ENCODE measurements at regions not wholly inside any gene's neighbourhood (a gene's known extent, or its start where the extent isn't known, plus 50 kb on each side); places are given as distances from the start of the nearest gene placed in this dataset.

GRCh38 chr16:55081622-55082590 lies 151.2 kb downstream of the IRX5 start:
- Mint-ChIP-seq H3K27ac (ENCODE audit: unreplicated experiment) (no peak overlapping the region), H3K9me3 (ENCODE audit: low read depth, unreplicated experiment) (peaks cover 2% of the 10 kb centered on the region), H3K27me3 (ENCODE audit: unreplicated experiment) (peaks cover 32% of the 10 kb centered on the region), H3K4me1 (ENCODE audit: low read depth, unreplicated experiment) (no peaks in the 10 kb centered on the region), H3K36me3 (ENCODE audit: insufficient read depth, unreplicated experiment) (no peaks in the 10 kb centered on the region), H3K4me3 (ENCODE audit: low read depth, unreplicated experiment) (no peak overlapping the region)
- DNase-seq = no peak
- CTCF ChIA-PET = interaction anchor here (0.7 kb wide), 1 partner anchor 35 kb away, joined by 3 read pairs; no protein-coding TSS in a partner anchor
- no peak for TF ChIP-seq CTCF (IDR thresholded peaks at IDR 0.05; ENCODE audit: unreplicated experiment)
- BruUV-seq (replicated peaks) = no TSS peak
- intact Hi-C loops (cut with micrococcal nuclease; ENCODE audit: unreplicated experiment) = no loop called here

- no peak overlapping the region for H3K4me3 Mint-ChIP-seq (ENCODE audit: low read depth, unreplicated experiment)
- H3K27ac Mint-ChIP-seq (ENCODE audit: unreplicated experiment) = no peak overlapping the region
- intact Hi-C loops (cut with micrococcal nuclease; ENCODE audit: unreplicated experiment) = no loop called here
Observed at GRCh38 chr16:55082591-55082976, 151.9 kb downstream of the IRX5 start.

GRCh38 chr16:55083052-55083451 lies 152.4 kb downstream of the IRX5 start:
- no peak for DNase-seq
- Mint-ChIP-seq H3K27ac (ENCODE audit: unreplicated experiment) (no peak overlapping the region), H3K9me3 (ENCODE audit: low read depth, unreplicated experiment) (peaks cover 2% of the 10 kb centered on the region), H3K36me3 (ENCODE audit: insufficient read depth, unreplicated experiment) (no peaks in the 10 kb centered on the region), H3K4me1 (ENCODE audit: low read depth, unreplicated experiment) (no peaks in the 10 kb centered on the region), H3K4me3 (ENCODE audit: low read depth, unreplicated experiment) (no peak overlapping the region), H3K27me3 (ENCODE audit: unreplicated experiment) (peaks cover 32% of the 10 kb centered on the region)
- CTCF ChIA-PET = no interaction called here
- no TSS peak for BruUV-seq (replicated peaks)
- TF ChIP-seq CTCF (IDR thresholded peaks at IDR 0.05; ENCODE audit: unreplicated experiment) = no peak
- intact Hi-C loops (cut with micrococcal nuclease; ENCODE audit: unreplicated experiment) = no loop called here

More at GRCh38 chr16:55082591-55082976, 151.9 kb downstream of the IRX5 start:
- DNase-seq = no peak
- no peaks in the 10 kb centered on the region for H3K4me1 Mint-ChIP-seq (ENCODE audit: low read depth, unreplicated experiment)
- H3K9me3 Mint-ChIP-seq (ENCODE audit: low read depth, unreplicated experiment) = peaks cover 2% of the 10 kb centered on the region
- CTCF ChIA-PET = interaction anchor here (0.7 kb wide), 1 partner anchor 34 kb away, joined by 3 read pairs; no protein-coding TSS in a partner anchor
- H3K36me3 Mint-ChIP-seq (ENCODE audit: insufficient read depth, unreplicated experiment) = no peaks in the 10 kb centered on the region
- no peak for TF ChIP-seq CTCF (IDR thresholded peaks at IDR 0.05; ENCODE audit: unreplicated experiment)
- peaks cover 32% of the 10 kb centered on the region for H3K27me3 Mint-ChIP-seq (ENCODE audit: unreplicated experiment)
- no TSS peak for BruUV-seq (replicated peaks)

GRCh38 chr16:55088098-55088497 lies 157.4 kb downstream of the IRX5 start:
- no peak for TF ChIP-seq CTCF (IDR thresholded peaks at IDR 0.05; ENCODE audit: unreplicated experiment)
- no peak overlapping the region for H3K27ac Mint-ChIP-seq (ENCODE audit: unreplicated experiment)
- H3K27me3 Mint-ChIP-seq (ENCODE audit: unreplicated experiment) = peaks cover 16% of the 10 kb centered on the region
- H3K4me1 Mint-ChIP-seq (ENCODE audit: low read depth, unreplicated experiment) = no peaks in the 10 kb centered on the region
- no TSS peak for BruUV-seq (replicated peaks)
- no peaks in the 10 kb centered on the region for H3K9me3 Mint-ChIP-seq (ENCODE audit: low read depth, unreplicated experiment)
- no peak overlapping the region for H3K4me3 Mint-ChIP-seq (ENCODE audit: low read depth, unreplicated experiment)
- H3K36me3 Mint-ChIP-seq (ENCODE audit: insufficient read depth, unreplicated experiment) = no peaks in the 10 kb centered on the region
- no peak for DNase-seq
- intact Hi-C loops (cut with micrococcal nuclease; ENCODE audit: unreplicated experiment) = no loop called here
- CTCF ChIA-PET = no interaction called here
